ENCODE measurements at regions not wholly inside any gene's neighbourhood (a gene's known extent, or its start where the extent isn't known, plus 50 kb on each side); places are given as distances from the start of the nearest gene placed in this dataset.

- TF ChIP-seq CTCF (conservative IDR thresholded peaks at IDR 0.05) (no peak), EZH2 (IDR thresholded peaks at IDR 0.05; ENCODE audit: low read depth) (no peak)
Observed at GRCh38 chr21:39048574-39048973, 134.7 kb downstream of the PSMG1 start.

All from PC-9 (cell line).